ENCODE measurements at regions not wholly inside any gene's neighbourhood (a gene's known extent, or its start where the extent isn't known, plus 50 kb on each side); places are given as distances from the start of the nearest gene placed in this dataset.
A peak's percentile ranks its signal among the peaks of the same experiment; 100 is the strongest.

DNA sequence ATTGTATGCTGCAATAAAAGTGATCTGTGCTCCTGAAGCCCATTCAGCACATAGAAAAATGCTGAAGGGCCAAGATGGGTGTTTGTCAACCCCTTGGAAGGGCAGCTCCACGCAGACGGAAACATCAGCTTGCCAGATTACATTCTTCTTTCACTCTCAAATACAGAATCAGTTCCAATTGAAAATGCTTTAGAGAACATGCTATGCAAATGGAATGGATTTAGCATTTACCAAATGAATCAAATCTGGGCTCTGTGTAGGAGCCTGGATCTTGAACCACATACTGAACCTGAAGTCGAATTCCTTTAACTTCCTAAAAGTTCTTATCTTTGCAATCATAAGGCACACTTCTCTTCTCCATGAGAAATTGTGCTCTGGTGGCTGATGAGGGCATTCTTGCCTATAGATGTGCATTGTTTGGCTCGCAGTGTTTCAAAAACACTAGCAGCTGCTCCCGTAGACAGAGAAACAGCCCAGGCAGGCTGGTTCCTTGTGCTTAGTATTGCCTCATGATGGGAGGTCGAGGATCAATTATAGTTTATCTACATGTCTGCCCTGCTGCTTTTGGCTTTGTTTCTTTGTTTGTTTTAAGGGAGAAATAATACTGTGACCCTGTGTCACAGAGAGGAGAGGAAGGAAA, 489.8 kb upstream of the FLRT2 start:
- 47 to 52% methylated on average over 6 of the region's 6 CpGs for WGBS, 2 donors

DNA sequence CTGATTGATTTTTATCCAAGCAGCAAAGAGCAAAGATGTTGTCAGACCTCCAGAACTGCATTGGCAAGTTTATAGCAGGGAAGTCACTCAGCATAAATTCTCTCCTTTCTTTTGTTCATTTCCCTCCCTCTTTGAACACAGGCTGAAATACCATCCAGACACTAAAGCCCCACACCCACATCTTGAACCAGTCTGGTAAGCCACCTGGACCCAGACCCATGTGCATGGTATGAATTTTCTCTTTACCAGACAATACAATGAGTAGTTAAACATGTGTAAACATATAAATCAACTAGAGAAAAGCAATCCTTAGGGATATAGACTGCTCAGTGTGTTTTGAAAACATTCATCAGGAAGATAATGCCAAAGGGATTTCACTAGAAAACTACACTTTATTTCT, 488.3 kb upstream of the FLRT2 start:
- Histone ChIP-seq H3K27me3 (no peaks in the 10 kb centered on the region), H3K4me1 (no peaks in the 10 kb centered on the region), H3K9me3 (no peaks in the 10 kb centered on the region), H3K4me3 (no peak overlapping the region), H3K36me3 (no peaks in the 10 kb centered on the region), H3K27ac (no peak overlapping the region)
- ATAC-seq (ENCODE audit: low FRiP score in 2 of 2) = no peak
- DNase-seq = no peak
- TF ChIP-seq EP300 (IDR thresholded peaks at IDR 0.05) (no peak), CTCF (IDR thresholded peaks at IDR 0.05) (no peak), POLR2A (IDR thresholded peaks at IDR 0.05) (no peak), POLR2AphosphoS5 (IDR thresholded peaks at IDR 0.05) (no peak)

More for the DNA sequence above, 489.8 kb upstream of the FLRT2 start:
- Histone ChIP-seq H3K27me3 (no peaks in the 10 kb centered on the region), H3K9me3 (no peaks in the 10 kb centered on the region), H3K4me3 (no peak overlapping the region), H3K27ac (no peak overlapping the region), H3K36me3 (no peaks in the 10 kb centered on the region), H3K4me1 (no peaks in the 10 kb centered on the region)
- ATAC-seq (ENCODE audit: low FRiP score in 2 of 2) = peak in 1 of 2 donors; percentile 24
- DNase-seq = no peak
- TF ChIP-seq POLR2A (IDR thresholded peaks at IDR 0.05) = no peak

GRCh38 chr14:85042301-85042700, 487.6 kb upstream of the FLRT2 start:
- ATAC-seq (ENCODE audit: low FRiP score in 2 of 2) (no peak), DNase-seq (no peak)
- TF ChIP-seq POLR2AphosphoS5 (IDR thresholded peaks at IDR 0.05) = no peak
- TF ChIP-seq CTCF (IDR thresholded peaks at IDR 0.05) = no peak
- no peak for TF ChIP-seq EP300 (IDR thresholded peaks at IDR 0.05)
- TF ChIP-seq POLR2A (IDR thresholded peaks at IDR 0.05) = no peak
- Histone ChIP-seq H3K36me3 (no peaks in the 10 kb centered on the region), H3K4me3 (no peak overlapping the region), H3K27me3 (no peaks in the 10 kb centered on the region), H3K4me1 (no peaks in the 10 kb centered on the region), H3K27ac (no peak overlapping the region), H3K9me3 (no peaks in the 10 kb centered on the region)
- 80 to 87% methylated on average over 1 of the region's 1 CpG for WGBS, 2 donors

- no peak overlapping the region for H3K27ac ChIP-seq
- ATAC-seq (ENCODE audit: low FRiP score in 2 of 2) (no peak), DNase-seq (no peak)
- H3K9me3 ChIP-seq = peaks cover 0 to 12% (median 9%) of the 10 kb centered on the region in 4 donors
- 88 to 90% methylated on average over 1 of the region's 1 CpG for WGBS, 2 donors
- no peak overlapping the region for H3K4me3 ChIP-seq
- TF ChIP-seq POLR2AphosphoS5 (IDR thresholded peaks at IDR 0.05) (no peak), CTCF (IDR thresholded peaks at IDR 0.05) (no peak), EP300 (IDR thresholded peaks at IDR 0.05) (no peak), POLR2A (IDR thresholded peaks at IDR 0.05) (no peak)
- H3K27me3 ChIP-seq = no peaks in the 10 kb centered on the region
- H3K36me3 ChIP-seq = no peaks in the 10 kb centered on the region
- no peaks in the 10 kb centered on the region for H3K4me1 ChIP-seq
These were observed 479.8 kb upstream of the FLRT2 start for GRCh38 chr14:85050180-85050579.

DNA sequence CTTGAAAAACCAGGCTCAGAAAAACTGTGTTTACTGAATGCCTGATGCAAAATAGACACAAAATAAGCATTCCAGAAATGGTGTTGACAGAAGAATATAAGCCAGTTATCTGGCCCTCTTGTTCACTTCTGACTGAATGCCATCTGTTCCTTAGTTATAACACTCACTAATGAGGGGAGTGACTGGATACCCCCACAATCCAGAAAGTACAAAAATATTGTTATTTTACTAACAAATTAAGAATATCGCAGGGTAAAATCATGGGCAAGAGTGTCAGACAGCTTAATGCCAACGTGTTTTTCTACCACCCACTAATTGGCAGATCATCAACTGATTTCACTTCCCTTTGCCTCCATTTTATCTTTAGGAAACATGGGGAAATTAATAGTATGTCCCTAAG, 477.3 kb upstream of the FLRT2 start:
- peaks cover 0 to 12% (median 9%) of the 10 kb centered on the region in 4 donors for H3K9me3 ChIP-seq
- no peaks in the 10 kb centered on the region for H3K36me3 ChIP-seq
- ATAC-seq (ENCODE audit: low FRiP score in 2 of 2) = no peak
- no peaks in the 10 kb centered on the region for H3K27me3 ChIP-seq
- no peaks in the 10 kb centered on the region for H3K4me1 ChIP-seq
- no peak overlapping the region for H3K4me3 ChIP-seq
- WGBS, 2 donors = 76 to 78% methylated on average over 2 of the region's 2 CpGs
- no peak overlapping the region for H3K27ac ChIP-seq
- no peak for TF ChIP-seq CTCF (IDR thresholded peaks at IDR 0.05)
- no peak for DNase-seq

Measured in upper lobe of left lung (tissue), 6 donors.